ENCODE measurements at regions not wholly inside any gene's neighbourhood (a gene's known extent, or its start where the extent isn't known, plus 50 kb on each side); places are given as distances from the start of the nearest gene placed in this dataset.
A peak's percentile ranks its signal among the peaks of the same experiment; 100 is the strongest.

DNA sequence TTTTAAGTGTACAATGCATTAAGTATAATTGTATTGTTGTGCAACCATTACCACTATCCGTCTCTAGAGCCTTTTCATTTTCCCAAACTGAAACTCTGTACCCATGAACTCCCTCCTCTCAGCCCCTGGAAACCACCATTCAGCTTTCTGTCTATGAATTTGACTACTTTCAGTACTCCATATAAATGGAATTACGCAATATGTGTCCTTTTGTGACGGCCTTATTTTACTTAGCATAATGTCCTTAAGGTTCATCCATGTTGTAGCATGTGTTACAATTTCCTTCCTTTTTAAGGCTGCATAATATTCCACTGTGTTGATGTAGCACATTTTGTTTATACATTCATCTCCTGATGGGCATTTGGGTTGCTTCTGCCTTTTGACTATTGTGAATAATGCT, 143.6 kb upstream of the KCNG1 start:
- Histone ChIP-seq H3K4me2 (ENCODE audit: low read depth, low read length) (no peak overlapping the region), H3K4me3 (ENCODE audit: insufficient read depth, low read depth, low read length) (no peak overlapping the region), H3K4me1 (ENCODE audit: control insufficient read depth, insufficient read depth, low read length) (no peaks in the 10 kb centered on the region), H3K79me1 (ENCODE audit: low read depth in 1 of 2, low read length in 2 of 2) (no peaks in the 10 kb centered on the region), H3K9me1 (ENCODE audit: insufficient read depth, low read length) (no peaks in the 10 kb centered on the region), H2BK5ac (ENCODE audit: low read depth, low read length, poor library complexity, severe bottlenecking) (no peak overlapping the region), H3K27ac (ENCODE audit: insufficient read depth, low read length) (no peak overlapping the region), H4K91ac (ENCODE audit: insufficient read depth, low read depth, low read length) (no peak overlapping the region), H4K5ac (ENCODE audit: low read depth, low read length) (no peak overlapping the region), H2BK120ac (ENCODE audit: low read depth, low read length) (no peak overlapping the region), H3K14ac (replicated peaks; ENCODE audit: low read depth, low read length) (no peak overlapping the region), H3K18ac (ENCODE audit: low read depth, low read length) (no peak overlapping the region), H3K4ac (ENCODE audit: low read depth, low read length) (no peak overlapping the region), H3K9ac (ENCODE audit: low read depth, low read length) (no peak overlapping the region), H3K56ac (ENCODE audit: extremely low read depth, insufficient read depth, low read length) (no peak overlapping the region), H2AFZ (replicated peaks; ENCODE audit: low read length, poor library complexity) (no peak overlapping the region), H3K23ac (ENCODE audit: low read depth, low read length) (no peak overlapping the region), H4K20me1 (ENCODE audit: insufficient read depth, low read length) (no peaks in the 10 kb centered on the region), H2AK9ac (replicated peaks; ENCODE audit: low read depth, low read length, poor library complexity) (no peak overlapping the region), H3K36me3 (ENCODE audit: control insufficient read depth, insufficient read depth, low read length) (no peaks in the 10 kb centered on the region), H2BK15ac (ENCODE audit: low read depth, low read length) (no peak overlapping the region), H3K27me3 (ENCODE audit: control insufficient read depth, insufficient read depth, low read length) (peaks cover 33% of the 10 kb centered on the region), H3K9me3 (ENCODE audit: control insufficient read depth, insufficient read depth, low read length) (peaks cover 3% of the 10 kb centered on the region), H2BK20ac (ENCODE audit: low read depth, low read length) (no peak overlapping the region), H4K8ac (ENCODE audit: low read depth in 2 of 2, low read length in 2 of 2) (no peak overlapping the region), H2AK5ac (ENCODE audit: low read depth, low read length) (no peak overlapping the region)
- in situ Hi-C loops (cut with MboI; ENCODE audit: low sequenced_read_pairs): no loop called here
- ATAC-seq (ENCODE audit: low read depth) (no peak), DNase-seq (no peak)
- WGBS, 2 experiments (ENCODE audit: extremely low coverage in 2 of 2, insufficient read length in 1 of 2): no CpG with 5 or more reads among the region's 3 CpGs
- dilution Hi-C loops (cut with HindIII; ENCODE audit: low sequenced_read_pairs, unreplicated experiment): no loop called here
- TF ChIP-seq, protein P1, sequence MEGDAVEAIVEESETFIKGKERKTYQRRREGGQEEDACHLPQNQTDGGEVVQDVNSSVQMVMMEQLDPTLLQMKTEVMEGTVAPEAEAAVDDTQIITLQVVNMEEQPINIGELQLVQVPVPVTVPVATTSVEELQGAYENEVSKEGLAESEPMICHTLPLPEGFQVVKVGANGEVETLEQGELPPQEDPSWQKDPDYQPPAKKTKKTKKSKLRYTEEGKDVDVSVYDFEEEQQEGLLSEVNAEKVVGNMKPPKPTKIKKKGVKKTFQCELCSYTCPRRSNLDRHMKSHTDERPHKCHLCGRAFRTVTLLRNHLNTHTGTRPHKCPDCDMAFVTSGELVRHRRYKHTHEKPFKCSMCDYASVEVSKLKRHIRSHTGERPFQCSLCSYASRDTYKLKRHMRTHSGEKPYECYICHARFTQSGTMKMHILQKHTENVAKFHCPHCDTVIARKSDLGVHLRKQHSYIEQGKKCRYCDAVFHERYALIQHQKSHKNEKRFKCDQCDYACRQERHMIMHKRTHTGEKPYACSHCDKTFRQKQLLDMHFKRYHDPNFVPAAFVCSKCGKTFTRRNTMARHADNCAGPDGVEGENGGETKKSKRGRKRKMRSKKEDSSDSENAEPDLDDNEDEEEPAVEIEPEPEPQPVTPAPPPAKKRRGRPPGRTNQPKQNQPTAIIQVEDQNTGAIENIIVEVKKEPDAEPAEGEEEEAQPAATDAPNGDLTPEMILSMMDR (conservative IDR thresholded peaks at IDR 0.05; ENCODE audit: low read depth, low read length): no peak
- TF ChIP-seq RAD21 (IDR thresholded peaks at IDR 0.05; ENCODE audit: low read length) (no peak), SMC3 (IDR thresholded peaks at IDR 0.05; ENCODE audit: low read depth, low read length) (no peak), CEBPB (IDR thresholded peaks at IDR 0.05; ENCODE audit: low read depth, low read length) (peak; percentile 87)
- POLR2A ChIA-PET (ENCODE audit: unreplicated experiment): no interaction called here
- intact Hi-C loops (cut with micrococcal nuclease): no loop called here
- CTCF ChIA-PET: no interaction called here
- no TSS peak for BruUV-seq (replicated peaks)

Measured in IMR-90 (cell line).